Fibroblast of skin of right biceps (primary cell): ENCODE measurements at regions not wholly inside any gene's neighbourhood (a gene's known extent, or its start where the extent isn't known, plus 50 kb on each side); places are given as distances from the start of the nearest gene placed in this dataset.
"Not testable (repeated sequence)": the region's sequence is repeated elsewhere in the genome, so short reads cannot be mapped to it uniquely, and the experiment has no call there.

ENCODE experiments used
- DNase-seq: peaks from one replicate; pipeline ENCODE4 v3.0.0-alpha.2; 2013

GRCh38 chr13:33676045-33676989 is 141.6 kb upstream of the RFC3 start:
- peak; percentile 48 for DNase-seq

- DNase-seq: no peak
These were observed 140.7 kb upstream of the RFC3 start for GRCh38 chr13:33677215-33677614.

GRCh38 chr13:33678084-33678483 is 139.9 kb upstream of the RFC3 start:
- no peak for DNase-seq

GRCh38 chr13:33678906-33679657 is 138.9 kb upstream of the RFC3 start:
- peak; percentile 42 for DNase-seq

- DNase-seq: no peak
These were observed 138.3 kb upstream of the RFC3 start for GRCh38 chr13:33679658-33680012.

- DNase-seq: no peak
These were observed 135.9 kb upstream of the RFC3 start for GRCh38 chr13:33682020-33682564.

GRCh38 chr13:33682646-33683045 is 135.3 kb upstream of the RFC3 start:
- not testable (repeated sequence) for DNase-seq

- no peak for DNase-seq
These were observed 134.6 kb upstream of the RFC3 start for GRCh38 chr13:33683376-33683775.

- no peak for DNase-seq
These were observed 133.1 kb upstream of the RFC3 start for GRCh38 chr13:33684874-33685273.

GRCh38 chr13:33686772-33687480 is 131.0 kb upstream of the RFC3 start:
- DNase-seq: no peak

GRCh38 chr13:33690354-33690753 is 127.6 kb upstream of the RFC3 start:
- no peak for DNase-seq

GRCh38 chr13:33691980-33692379 is 126.0 kb upstream of the RFC3 start:
- DNase-seq: no peak

- DNase-seq: no peak
These were observed 125.4 kb upstream of the RFC3 start for GRCh38 chr13:33692531-33692930.

GRCh38 chr13:33694546-33694945 is 123.4 kb upstream of the RFC3 start:
- DNase-seq: no peak

- DNase-seq: no peak
These were observed 121.4 kb upstream of the RFC3 start for GRCh38 chr13:33696530-33696929.

GRCh38 chr13:33697926-33698325 is 120.0 kb upstream of the RFC3 start:
- no peak for DNase-seq

- DNase-seq: no peak
These were observed 110.5 kb upstream of the RFC3 start for GRCh38 chr13:33707449-33707848.

GRCh38 chr13:33710924-33711323 is 107.0 kb upstream of the RFC3 start:
- DNase-seq: no peak

- no peak for DNase-seq
These were observed 106.5 kb upstream of the RFC3 start for GRCh38 chr13:33711436-33711835.

- no peak for DNase-seq
These were observed 100.2 kb upstream of the RFC3 start for GRCh38 chr13:33717775-33718174.

- DNase-seq: peak; percentile 77
These were observed 96.2 kb upstream of the RFC3 start for GRCh38 chr13:33721724-33722123.

- no peak for DNase-seq
These were observed 95.6 kb upstream of the RFC3 start for GRCh38 chr13:33722216-33722915.

GRCh38 chr13:33723365-33723764 is 94.6 kb upstream of the RFC3 start:
- DNase-seq: no peak
